ENCODE measurements at regions not wholly inside any gene's neighbourhood (a gene's known extent, or its start where the extent isn't known, plus 50 kb on each side); places are given as distances from the start of the nearest gene placed in this dataset.

- no peak overlapping the region for H3K23ac ChIP-seq (ENCODE audit: low read length in 2 of 2)
- H2BK5ac ChIP-seq (ENCODE audit: low read depth, low read length, poor library complexity, severe bottlenecking) = no peak overlapping the region
- no peak overlapping the region for H2BK12ac ChIP-seq (ENCODE audit: low read length in 2 of 2)
- no peaks in the 10 kb centered on the region for H3K4me1 ChIP-seq (ENCODE audit: control insufficient read depth, insufficient read depth, low read depth, low read length)
- no peak overlapping the region for H3K18ac ChIP-seq (ENCODE audit: low read depth in 1 of 2, low read length in 2 of 2)
- H3K4me3 ChIP-seq (ENCODE audit: insufficient read depth in 1 of 2, low read depth in 1 of 2, low read length in 2 of 2) = no peak overlapping the region
- no peak overlapping the region for H3K4ac ChIP-seq (ENCODE audit: low read depth in 1 of 2, low read length in 2 of 2)
- no peak overlapping the region for H4K91ac ChIP-seq (ENCODE audit: low read length)
- H2BK120ac ChIP-seq (ENCODE audit: low read depth, low read length) = no peak overlapping the region
- no peak overlapping the region for H3K9ac ChIP-seq (ENCODE audit: low read length)
- DNase-seq = no peak
- H3K27ac ChIP-seq (ENCODE audit: low read length, poor library complexity, severe bottlenecking) = no peak overlapping the region
- no peak overlapping the region for H2AFZ ChIP-seq (ENCODE audit: low read depth, low read length)
- no peaks in the 10 kb centered on the region for H3K36me3 ChIP-seq (ENCODE audit: control insufficient read depth in 1 of 2, insufficient read depth in 2 of 2, low read depth in 1 of 2, low read length in 2 of 2)
- no peaks in the 10 kb centered on the region for H3K9me3 ChIP-seq (ENCODE audit: control insufficient read depth, low read length)
- 80% methylated on average over 5 of the region's 5 CpGs for WGBS
- H3K4me2 ChIP-seq (ENCODE audit: low read length, poor library complexity, severe bottlenecking) = no peak overlapping the region
- H3K79me1 ChIP-seq (replicated peaks; ENCODE audit: low read length, poor library complexity, severe bottlenecking) = no peaks in the 10 kb centered on the region
- H3K14ac ChIP-seq (ENCODE audit: low read length in 2 of 2) = no peak overlapping the region
- no peak overlapping the region for H2AK5ac ChIP-seq (ENCODE audit: low read length, severe bottlenecking)
- H3K27me3 ChIP-seq (ENCODE audit: control insufficient read depth in 1 of 2, insufficient read depth in 1 of 2, low read length in 2 of 2) = no peaks in the 10 kb centered on the region
- H4K8ac ChIP-seq (ENCODE audit: low read length) = no peak overlapping the region
- no peak overlapping the region for H2BK15ac ChIP-seq (ENCODE audit: low read depth, poor library complexity, severe bottlenecking)
Measured at GRCh38 chr2:7673101-7673500, 755.9 kb downstream of the RNF144A start.

- Histone ChIP-seq H3K4me1 (ENCODE audit: control insufficient read depth, insufficient read depth, low read depth, low read length) (no peaks in the 10 kb centered on the region), H2BK15ac (ENCODE audit: low read depth, poor library complexity, severe bottlenecking) (no peak overlapping the region), H3K23ac (ENCODE audit: low read length in 2 of 2) (no peak overlapping the region), H4K91ac (ENCODE audit: low read length) (no peak overlapping the region), H4K8ac (ENCODE audit: low read length) (no peak overlapping the region), H3K9ac (ENCODE audit: low read length) (no peak overlapping the region), H3K36me3 (ENCODE audit: control insufficient read depth in 1 of 2, insufficient read depth in 2 of 2, low read depth in 1 of 2, low read length in 2 of 2) (no peaks in the 10 kb centered on the region), H3K4me3 (ENCODE audit: insufficient read depth in 1 of 2, low read depth in 1 of 2, low read length in 2 of 2) (no peak overlapping the region), H2BK120ac (ENCODE audit: low read depth, low read length) (no peak overlapping the region), H3K9me3 (ENCODE audit: control insufficient read depth, low read length) (no peaks in the 10 kb centered on the region), H2AK5ac (ENCODE audit: low read length, severe bottlenecking) (no peak overlapping the region), H3K4me2 (ENCODE audit: low read length, poor library complexity, severe bottlenecking) (no peak overlapping the region), H3K79me1 (replicated peaks; ENCODE audit: low read length, poor library complexity, severe bottlenecking) (no peaks in the 10 kb centered on the region), H3K27ac (ENCODE audit: low read length, poor library complexity, severe bottlenecking) (no peak overlapping the region), H3K18ac (ENCODE audit: low read depth in 1 of 2, low read length in 2 of 2) (no peak overlapping the region), H2AFZ (ENCODE audit: low read depth, low read length) (no peak overlapping the region), H3K14ac (ENCODE audit: low read length in 2 of 2) (no peak overlapping the region), H3K4ac (ENCODE audit: low read depth in 1 of 2, low read length in 2 of 2) (no peak overlapping the region), H3K27me3 (ENCODE audit: control insufficient read depth in 1 of 2, insufficient read depth in 1 of 2, low read length in 2 of 2) (no peaks in the 10 kb centered on the region), H2BK5ac (ENCODE audit: low read depth, low read length, poor library complexity, severe bottlenecking) (no peak overlapping the region), H2BK12ac (ENCODE audit: low read length in 2 of 2) (no peak overlapping the region)
- no peak for DNase-seq
- WGBS = 100% methylated on average over 1 of the region's 2 CpGs
Measured at GRCh38 chr2:7673853-7674252, 756.6 kb downstream of the RNF144A start.

- H3K14ac ChIP-seq (ENCODE audit: low read length in 2 of 2) = no peak overlapping the region
- H3K23ac ChIP-seq (ENCODE audit: low read length in 2 of 2) = no peak overlapping the region
- DNase-seq = no peak
- H2AK5ac ChIP-seq (ENCODE audit: low read length, severe bottlenecking) = no peak overlapping the region
- H2BK12ac ChIP-seq (ENCODE audit: low read length in 2 of 2) = no peak overlapping the region
- no peaks in the 10 kb centered on the region for H3K27me3 ChIP-seq (ENCODE audit: control insufficient read depth in 1 of 2, insufficient read depth in 1 of 2, low read length in 2 of 2)
- 71% methylated on average over 2 of the region's 2 CpGs for whole genome bisulfite sequencing
- no peak overlapping the region for H4K91ac ChIP-seq (ENCODE audit: low read length)
- no peak overlapping the region for H3K4me3 ChIP-seq (ENCODE audit: insufficient read depth in 1 of 2, low read depth in 1 of 2, low read length in 2 of 2)
- no peaks in the 10 kb centered on the region for H3K79me1 ChIP-seq (replicated peaks; ENCODE audit: low read length, poor library complexity, severe bottlenecking)
- no peak overlapping the region for H3K18ac ChIP-seq (ENCODE audit: low read depth in 1 of 2, low read length in 2 of 2)
- H3K4ac ChIP-seq (ENCODE audit: low read depth in 1 of 2, low read length in 2 of 2) = no peak overlapping the region
- H3K9me3 ChIP-seq (ENCODE audit: control insufficient read depth, low read length) = no peaks in the 10 kb centered on the region
- H3K27ac ChIP-seq (ENCODE audit: low read length, poor library complexity, severe bottlenecking) = no peak overlapping the region
- H3K4me1 ChIP-seq (ENCODE audit: control insufficient read depth, insufficient read depth, low read depth, low read length) = no peaks in the 10 kb centered on the region
- no peak overlapping the region for H2BK15ac ChIP-seq (ENCODE audit: low read depth, poor library complexity, severe bottlenecking)
- no peak overlapping the region for H3K4me2 ChIP-seq (ENCODE audit: low read length, poor library complexity, severe bottlenecking)
- H2BK5ac ChIP-seq (ENCODE audit: low read depth, low read length, poor library complexity, severe bottlenecking) = no peak overlapping the region
- no peak overlapping the region for H2AFZ ChIP-seq (ENCODE audit: low read depth, low read length)
- H3K9ac ChIP-seq (ENCODE audit: low read length) = no peak overlapping the region
- H3K36me3 ChIP-seq (ENCODE audit: control insufficient read depth in 1 of 2, insufficient read depth in 2 of 2, low read depth in 1 of 2, low read length in 2 of 2) = no peaks in the 10 kb centered on the region
- no peak overlapping the region for H2BK120ac ChIP-seq (ENCODE audit: low read depth, low read length)
- H4K8ac ChIP-seq (ENCODE audit: low read length) = no peak overlapping the region
Measured at GRCh38 chr2:7674606-7675005, 757.4 kb downstream of the RNF144A start.

- no peak overlapping the region for H2BK12ac ChIP-seq (ENCODE audit: low read length in 2 of 2)
- WGBS = 88% methylated on average over 2 of the region's 3 CpGs
Measured at GRCh38 chr2:7676714-7677113, 759.5 kb downstream of the RNF144A start.

More at GRCh38 chr2:7676714-7677113, 759.5 kb downstream of the RNF144A start:
- Histone ChIP-seq H3K23ac (ENCODE audit: low read length in 2 of 2) (no peak overlapping the region), H3K14ac (ENCODE audit: low read length in 2 of 2) (no peak overlapping the region), H3K9ac (ENCODE audit: low read length) (no peak overlapping the region), H2BK5ac (ENCODE audit: low read depth, low read length, poor library complexity, severe bottlenecking) (no peak overlapping the region), H2BK15ac (ENCODE audit: low read depth, poor library complexity, severe bottlenecking) (no peak overlapping the region), H3K27ac (ENCODE audit: low read length, poor library complexity, severe bottlenecking) (no peak overlapping the region), H3K18ac (ENCODE audit: low read depth in 1 of 2, low read length in 2 of 2) (no peak overlapping the region), H2BK120ac (ENCODE audit: low read depth, low read length) (no peak overlapping the region), H3K4ac (ENCODE audit: low read depth in 1 of 2, low read length in 2 of 2) (no peak overlapping the region), H2AFZ (ENCODE audit: low read depth, low read length) (no peak overlapping the region), H4K8ac (ENCODE audit: low read length) (no peak overlapping the region), H3K4me3 (ENCODE audit: insufficient read depth in 1 of 2, low read depth in 1 of 2, low read length in 2 of 2) (no peak overlapping the region), H3K9me3 (ENCODE audit: control insufficient read depth, low read length) (no peaks in the 10 kb centered on the region), H3K36me3 (ENCODE audit: control insufficient read depth in 1 of 2, insufficient read depth in 2 of 2, low read depth in 1 of 2, low read length in 2 of 2) (no peaks in the 10 kb centered on the region), H3K79me1 (replicated peaks; ENCODE audit: low read length, poor library complexity, severe bottlenecking) (no peaks in the 10 kb centered on the region), H3K27me3 (ENCODE audit: control insufficient read depth in 1 of 2, insufficient read depth in 1 of 2, low read length in 2 of 2) (no peaks in the 10 kb centered on the region), H4K91ac (ENCODE audit: low read length) (no peak overlapping the region), H3K4me1 (ENCODE audit: control insufficient read depth, insufficient read depth, low read depth, low read length) (peaks cover 2% of the 10 kb centered on the region), H2AK5ac (ENCODE audit: low read length, severe bottlenecking) (no peak overlapping the region), H3K4me2 (ENCODE audit: low read length, poor library complexity, severe bottlenecking) (no peak overlapping the region)
- DNase-seq = no peak

All from mesenchymal stem cell (in vitro differentiated cells and primary cell).